Renal cortex interstitium (tissue), 11 donors: ENCODE measurements at regions not wholly inside any gene's neighbourhood (a gene's known extent, or its start where the extent isn't known, plus 50 kb on each side); places are given as distances from the start of the nearest gene placed in this dataset.
"Not testable (repeated sequence)": the region's sequence is repeated elsewhere in the genome, so short reads cannot be mapped to it uniquely, and the experiment has no call there.

Experiments used
- DNase-seq, 11 donors: peaks; one replicate each; pipeline ENCODE4 v3.0.0-alpha.2; 2013; ENCODE audit warnings: low read depth in 9 of 11, low spot score in 4 of 11; ENCODE audit errors: extremely low read depth in 1 of 11

GRCh38 chr10:64523065-64523759 is 1002.0 kb downstream of the REEP3 start:
- no peak for DNase-seq

- no peak for DNase-seq
These were observed 1007.2 kb downstream of the REEP3 start for GRCh38 chr10:64528294-64529002.

DNA sequence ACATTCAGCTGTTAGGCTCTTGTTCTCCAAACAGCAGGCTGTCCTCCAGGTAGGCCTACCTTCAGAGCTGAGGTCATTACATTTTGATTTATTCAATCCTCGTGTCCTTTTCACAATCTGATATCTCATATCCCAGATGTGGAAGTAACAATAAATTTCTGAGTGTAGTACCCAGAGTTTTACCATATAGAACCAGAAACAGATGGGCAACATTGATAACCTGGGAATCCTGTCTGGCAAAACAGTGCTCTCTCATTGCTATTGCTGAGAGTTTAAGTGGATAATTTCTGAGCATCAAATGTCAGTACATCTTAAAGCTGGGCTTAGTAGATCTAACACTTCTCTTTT is 1007.8 kb downstream of the REEP3 start:
- DNase-seq = no peak

DNA sequence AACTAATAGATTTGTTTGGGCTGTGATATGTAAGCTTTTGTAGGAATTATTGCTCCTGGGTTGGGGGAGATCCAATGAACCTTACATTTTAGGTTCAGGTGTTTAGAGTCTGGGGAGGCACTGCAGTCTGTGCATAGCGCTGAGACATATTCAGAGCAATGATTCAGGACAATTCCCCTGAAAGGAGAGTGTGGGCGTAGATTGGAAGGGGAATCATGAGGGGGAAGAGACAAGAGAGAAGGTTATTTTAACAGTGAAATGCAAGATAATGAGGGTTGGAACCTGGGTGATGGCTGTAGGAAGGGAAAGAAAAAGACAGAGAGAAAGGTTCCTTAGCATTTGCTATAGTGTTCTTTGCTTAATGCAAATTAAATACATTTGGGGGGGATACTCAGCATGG is 1013.4 kb downstream of the REEP3 start:
- DNase-seq = no peak

GRCh38 chr10:64535131-64535867 is 1014.1 kb downstream of the REEP3 start:
- no peak for DNase-seq

DNA sequence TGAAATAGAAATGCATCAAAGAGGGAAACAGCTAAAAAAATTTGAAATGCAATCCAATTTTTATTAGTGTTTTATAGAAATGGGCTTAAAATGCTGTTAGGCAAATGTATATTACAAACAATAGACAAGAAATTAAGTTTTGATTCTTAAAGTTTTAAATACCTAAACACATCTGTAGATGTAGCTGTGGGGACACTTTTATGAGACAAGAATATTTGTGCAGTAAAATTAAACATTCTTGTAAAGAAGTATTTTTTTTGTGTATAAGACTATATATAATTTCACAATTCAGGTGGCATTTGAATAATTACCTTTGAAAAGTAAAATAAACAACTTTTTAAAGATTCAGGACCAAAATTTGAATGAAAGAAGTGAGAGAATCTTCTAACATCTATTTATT is 1015.9 kb downstream of the REEP3 start:
- no peak for DNase-seq

DNA sequence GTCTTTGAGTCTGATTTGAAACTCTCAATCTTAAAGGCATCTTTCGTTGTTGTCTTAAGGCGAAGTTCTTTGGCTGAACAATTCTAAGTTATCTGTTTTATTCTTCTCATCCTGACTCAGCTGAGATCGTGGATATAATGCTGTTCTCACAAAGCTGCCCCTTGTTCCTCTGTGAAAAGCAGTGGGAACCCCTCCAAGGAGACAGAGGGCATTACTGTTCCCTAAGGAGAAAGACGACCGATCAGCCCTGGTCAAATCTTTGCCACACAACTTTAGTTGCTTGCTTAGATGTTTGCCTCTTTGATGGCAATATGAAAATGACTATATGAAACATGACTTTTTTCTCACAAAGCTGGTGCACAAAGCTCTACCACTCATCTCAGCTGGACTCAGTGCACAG is 1016.7 kb downstream of the REEP3 start:
- DNase-seq = no peak

DNA sequence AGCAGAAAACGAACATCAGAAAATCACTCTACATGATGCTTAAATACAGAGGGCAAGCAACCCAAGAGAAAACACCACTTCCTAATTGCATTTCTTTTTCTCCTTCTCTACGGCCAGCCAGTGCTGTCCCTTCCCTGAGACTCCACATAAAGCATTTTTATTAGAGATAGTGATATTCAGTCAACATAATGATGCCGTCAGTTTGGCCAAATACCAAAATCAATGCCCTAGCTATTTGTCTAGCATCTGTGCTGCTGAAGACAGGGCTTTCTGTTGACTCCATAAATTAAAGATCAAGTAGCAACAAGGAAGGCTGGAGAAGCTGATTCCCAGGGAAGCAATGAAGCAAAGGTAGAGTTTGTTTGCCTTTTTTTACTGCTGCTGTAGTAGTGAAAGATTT is 1024.9 kb downstream of the REEP3 start:
- DNase-seq = no peak

DNA sequence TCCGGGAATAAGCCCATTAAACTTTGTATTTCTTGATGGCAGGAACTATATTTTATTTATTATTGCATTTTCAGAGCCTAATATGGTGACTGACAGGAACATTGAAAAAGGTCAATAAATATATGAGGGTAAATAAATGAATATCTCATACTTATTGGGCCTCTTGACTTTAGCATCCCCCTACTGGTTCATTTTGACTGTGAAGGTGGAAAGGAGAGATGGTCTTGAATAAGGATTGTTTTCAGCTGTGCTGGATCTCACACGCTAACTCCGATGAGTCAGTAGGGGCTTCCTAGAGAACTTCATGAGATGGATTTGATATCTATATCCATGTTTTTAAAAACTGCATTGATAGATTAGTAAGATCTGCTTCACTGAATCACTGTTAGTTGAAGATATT is 1026.0 kb downstream of the REEP3 start:
- DNase-seq = no peak

GRCh38 chr10:64555666-64556065 is 1034.5 kb downstream of the REEP3 start:
- no peak for DNase-seq

DNA sequence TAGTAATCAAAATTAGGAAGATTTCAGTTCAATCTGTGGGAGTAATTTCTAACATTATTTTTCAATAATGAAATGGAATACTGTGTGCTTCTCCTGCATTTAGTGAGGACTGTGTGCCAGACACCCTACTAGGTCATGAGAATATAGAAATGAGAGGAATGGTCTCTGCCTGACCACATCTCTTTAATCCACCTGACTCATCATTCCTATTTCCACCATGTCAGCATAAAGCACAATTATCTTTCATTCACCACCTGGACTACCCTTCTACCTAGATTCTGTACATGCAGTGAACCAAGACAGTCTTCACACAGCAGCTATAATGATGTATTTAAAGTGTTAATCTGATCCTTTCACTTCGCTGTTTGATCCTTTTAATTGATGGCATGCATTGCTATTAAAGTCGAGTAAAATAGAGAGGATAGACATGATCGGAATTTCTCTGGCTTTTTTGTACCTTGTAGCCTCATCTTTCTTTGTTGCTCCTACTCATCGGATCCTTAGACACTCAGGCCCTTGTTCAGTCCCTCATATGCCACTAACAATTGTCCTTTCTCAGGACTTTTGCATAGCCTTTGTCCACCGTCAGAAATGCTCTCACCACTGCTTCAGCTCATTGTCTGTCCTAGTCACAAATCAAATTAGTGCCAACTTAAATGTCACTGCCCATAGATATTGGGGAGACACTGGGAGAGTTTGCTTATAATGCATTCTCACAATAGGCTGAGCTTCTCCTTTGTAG is 1037.1 kb downstream of the REEP3 start:
- DNase-seq = no peak

- DNase-seq = no peak
These were observed 1049.9 kb downstream of the REEP3 start for GRCh38 chr10:64571056-64571455.

GRCh38 chr10:64573623-64574325 is 1052.6 kb downstream of the REEP3 start:
- no peak for DNase-seq

GRCh38 chr10:64574371-64574770 is 1053.2 kb downstream of the REEP3 start:
- no peak for DNase-seq

GRCh38 chr10:64576497-64576896 is 1055.3 kb downstream of the REEP3 start:
- no peak for DNase-seq

DNA sequence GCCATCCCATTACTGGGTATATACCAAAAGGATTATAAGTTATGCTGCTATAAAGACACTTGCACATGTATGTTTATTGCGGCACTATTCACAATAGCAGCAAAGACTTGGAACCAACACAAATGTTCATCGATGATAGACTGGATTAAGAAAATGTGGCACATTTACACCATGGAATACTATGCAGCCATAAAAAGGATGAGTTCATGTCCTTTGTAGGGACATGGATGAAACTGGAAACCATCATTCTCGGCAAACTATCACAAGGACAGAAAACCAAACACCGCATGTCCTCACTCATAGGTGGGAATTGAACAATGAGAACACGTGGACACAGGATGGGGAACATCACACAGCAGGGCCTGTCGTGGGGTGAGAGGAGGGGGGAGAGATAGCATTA is 1057.6 kb downstream of the REEP3 start:
- DNase-seq = not testable (repeated sequence)

DNA sequence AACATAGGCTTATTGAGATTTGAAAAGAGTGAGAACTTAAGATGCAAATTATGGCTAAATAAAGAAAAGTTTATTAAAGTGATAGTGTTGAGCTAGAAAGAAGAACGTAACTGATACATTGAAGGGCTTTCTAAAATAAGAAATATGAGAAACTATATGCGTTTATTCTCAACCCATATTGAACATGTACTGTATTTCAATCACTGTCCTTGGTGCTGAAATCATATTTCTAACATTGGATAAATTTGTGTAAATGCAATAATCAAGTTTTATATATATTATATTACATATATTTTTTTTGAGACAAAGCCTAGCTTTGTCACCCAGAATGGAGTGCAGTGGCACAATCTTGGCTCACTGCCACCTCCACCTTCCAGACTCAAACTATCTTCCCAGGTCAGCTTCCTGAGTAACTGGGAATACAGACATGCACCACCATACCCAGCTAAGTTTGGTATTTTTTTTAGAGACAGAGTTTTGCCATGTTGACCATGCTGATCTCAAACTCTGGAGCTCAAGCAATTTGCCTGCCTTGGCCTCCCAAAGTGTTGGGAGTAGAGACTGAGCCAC is 1065.8 kb downstream of the REEP3 start:
- no peak for DNase-seq

- DNase-seq = no peak
These were observed 1072.9 kb downstream of the REEP3 start for GRCh38 chr10:64594072-64594471.

- DNase-seq = no peak
These were observed 1077.4 kb downstream of the REEP3 start for GRCh38 chr10:64598600-64598999.
